ENCODE measurements at regions not wholly inside any gene's neighbourhood (a gene's known extent, or its start where the extent isn't known, plus 50 kb on each side); places are given as distances from the start of the nearest gene placed in this dataset.

DNA sequence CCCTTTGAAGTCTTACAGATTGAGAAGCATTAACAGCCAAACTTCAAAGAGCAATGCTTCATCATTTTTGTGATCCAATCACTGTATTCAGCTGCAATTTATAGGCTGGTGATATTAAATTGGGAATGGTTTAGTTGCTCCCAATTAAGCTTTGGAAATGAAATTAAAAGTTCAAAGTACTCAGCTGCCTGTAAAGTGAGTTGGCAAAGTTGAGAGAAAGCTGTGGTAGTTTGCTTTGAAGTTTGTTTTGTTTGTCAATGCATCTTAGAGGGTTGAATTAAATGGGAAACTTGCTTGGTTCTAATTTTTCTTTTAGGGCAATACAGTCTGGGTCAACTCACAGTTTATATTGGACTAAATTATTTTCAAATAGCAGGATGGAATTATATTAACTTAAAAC lies 238.4 kb upstream of the CTSO start:
- Histone ChIP-seq H3K27ac (no peak overlapping the region), H3K4me3 (no peak overlapping the region), H3K4me1 (no peaks in the 10 kb centered on the region), H3K27me3 (no peaks in the 10 kb centered on the region), H3K9me3 (no peaks in the 10 kb centered on the region), H3K36me3 (no peaks in the 10 kb centered on the region)
- no peak for DNase-seq (ENCODE audit: low spot score in 2 of 2)
- no peak for TF ChIP-seq POLR2A (IDR thresholded peaks at IDR 0.05)
- TF ChIP-seq POLR2AphosphoS5 (IDR thresholded peaks at IDR 0.05), result no peak
- TF ChIP-seq, protein P1, sequence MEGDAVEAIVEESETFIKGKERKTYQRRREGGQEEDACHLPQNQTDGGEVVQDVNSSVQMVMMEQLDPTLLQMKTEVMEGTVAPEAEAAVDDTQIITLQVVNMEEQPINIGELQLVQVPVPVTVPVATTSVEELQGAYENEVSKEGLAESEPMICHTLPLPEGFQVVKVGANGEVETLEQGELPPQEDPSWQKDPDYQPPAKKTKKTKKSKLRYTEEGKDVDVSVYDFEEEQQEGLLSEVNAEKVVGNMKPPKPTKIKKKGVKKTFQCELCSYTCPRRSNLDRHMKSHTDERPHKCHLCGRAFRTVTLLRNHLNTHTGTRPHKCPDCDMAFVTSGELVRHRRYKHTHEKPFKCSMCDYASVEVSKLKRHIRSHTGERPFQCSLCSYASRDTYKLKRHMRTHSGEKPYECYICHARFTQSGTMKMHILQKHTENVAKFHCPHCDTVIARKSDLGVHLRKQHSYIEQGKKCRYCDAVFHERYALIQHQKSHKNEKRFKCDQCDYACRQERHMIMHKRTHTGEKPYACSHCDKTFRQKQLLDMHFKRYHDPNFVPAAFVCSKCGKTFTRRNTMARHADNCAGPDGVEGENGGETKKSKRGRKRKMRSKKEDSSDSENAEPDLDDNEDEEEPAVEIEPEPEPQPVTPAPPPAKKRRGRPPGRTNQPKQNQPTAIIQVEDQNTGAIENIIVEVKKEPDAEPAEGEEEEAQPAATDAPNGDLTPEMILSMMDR (IDR thresholded peaks at IDR 0.05), result no peak
- no peak for TF ChIP-seq EP300 (IDR thresholded peaks at IDR 0.05)

DNA sequence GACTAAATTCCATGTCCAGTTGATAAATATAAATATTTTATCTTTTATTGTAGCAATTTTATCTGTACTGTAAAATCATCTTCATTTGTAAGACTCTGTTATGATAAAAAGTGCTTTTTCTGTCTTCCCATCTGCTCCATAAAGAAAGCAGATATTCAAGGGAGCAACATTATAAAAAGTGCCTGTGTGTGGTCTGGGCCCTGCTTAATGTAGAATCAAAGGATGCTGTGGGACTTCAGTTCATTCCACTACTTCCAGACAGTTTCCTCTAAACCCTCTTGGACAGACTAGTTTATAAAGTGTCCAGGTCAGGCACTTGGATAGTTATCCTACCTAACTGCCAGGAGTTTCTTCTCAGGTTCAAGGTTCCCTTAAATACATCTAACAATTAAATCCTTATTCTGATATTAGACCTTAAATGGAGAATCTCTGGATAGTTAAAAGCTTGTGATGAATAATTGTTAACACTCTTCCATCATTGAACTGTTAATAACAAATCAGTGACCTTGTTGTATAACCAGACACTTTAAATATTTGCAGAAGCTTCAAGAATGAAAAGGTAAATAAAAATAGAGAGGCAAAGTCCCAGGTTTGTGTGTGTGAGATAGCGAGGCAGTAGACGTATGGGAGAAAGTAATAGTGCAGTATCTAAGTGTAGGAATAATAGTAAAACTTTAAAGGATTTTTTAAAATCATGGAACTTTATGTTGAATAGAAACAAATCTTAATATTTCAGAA lies 237.5 kb upstream of the CTSO start:
- Histone ChIP-seq H3K36me3 (no peaks in the 10 kb centered on the region), H3K9me3 (no peaks in the 10 kb centered on the region), H3K4me1 (no peaks in the 10 kb centered on the region), H3K4me3 (no peak overlapping the region), H3K27ac (no peak overlapping the region), H3K27me3 (no peaks in the 10 kb centered on the region)
- TF ChIP-seq POLR2A (IDR thresholded peaks at IDR 0.05) (no peak), POLR2AphosphoS5 (IDR thresholded peaks at IDR 0.05) (no peak), EP300 (IDR thresholded peaks at IDR 0.05) (no peak)
- TF ChIP-seq, protein P1 (IDR thresholded peaks at IDR 0.05), result no peak
- no peak for DNase-seq (ENCODE audit: low spot score in 2 of 2)
- WGBS, result 94% methylated on average over 2 of the region's 2 CpGs

DNA sequence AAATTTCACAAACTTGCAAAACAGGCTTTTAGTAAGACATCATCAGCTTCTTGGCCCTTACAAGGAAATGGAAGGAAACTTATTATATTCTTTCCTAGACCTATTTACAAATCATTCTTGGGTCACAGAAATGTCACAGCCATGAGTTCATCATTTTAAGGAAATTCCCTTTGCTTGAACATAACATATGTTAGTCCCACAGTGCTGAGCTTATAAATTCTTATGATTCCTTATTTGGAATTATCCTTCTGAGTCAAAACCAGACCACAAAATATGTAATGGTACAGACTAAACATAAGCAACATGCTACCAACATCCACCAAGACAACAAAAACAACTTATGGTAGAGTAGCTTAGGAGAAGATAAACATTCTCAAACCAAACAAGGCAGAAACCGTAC lies 236.9 kb upstream of the CTSO start:
- Histone ChIP-seq H3K27me3 (no peaks in the 10 kb centered on the region), H3K9me3 (no peaks in the 10 kb centered on the region), H3K27ac (no peak overlapping the region), H3K4me1 (no peaks in the 10 kb centered on the region), H3K36me3 (no peaks in the 10 kb centered on the region), H3K4me3 (no peak overlapping the region)
- no peak for DNase-seq (ENCODE audit: low spot score in 2 of 2)
- TF ChIP-seq EP300 (IDR thresholded peaks at IDR 0.05), result no peak
- TF ChIP-seq, protein P1 (IDR thresholded peaks at IDR 0.05), result no peak
- 95% methylated on average over 1 of the region's 1 CpG for WGBS

DNA sequence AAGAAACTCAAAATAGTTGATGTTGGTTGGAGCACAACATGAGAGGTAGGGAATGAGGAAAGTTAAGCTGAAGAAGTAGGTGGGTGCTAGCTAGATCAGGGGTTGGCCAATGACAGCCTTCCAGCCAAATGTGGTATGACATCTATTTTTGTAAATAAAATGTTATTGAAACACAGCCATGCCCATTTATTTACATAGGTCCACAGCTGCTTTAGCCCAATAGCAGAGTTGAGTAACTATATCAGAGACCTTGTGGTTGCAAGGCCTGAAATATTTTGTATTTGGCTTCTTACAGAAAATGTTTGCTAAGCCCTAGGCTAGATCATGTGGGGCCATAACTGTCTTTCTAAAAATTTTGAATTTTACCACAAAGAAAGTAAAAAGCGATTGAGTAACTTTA lies 234.9 kb upstream of the CTSO start:
- Histone ChIP-seq H3K9me3 (no peaks in the 10 kb centered on the region), H3K27ac (no peak overlapping the region), H3K4me1 (no peaks in the 10 kb centered on the region), H3K4me3 (no peak overlapping the region), H3K36me3 (no peaks in the 10 kb centered on the region), H3K27me3 (no peaks in the 10 kb centered on the region)
- DNase-seq (ENCODE audit: low spot score in 2 of 2), result no peak
- WGBS, result 90% methylated on average over 1 of the region's 1 CpG
- no peak for TF ChIP-seq POLR2AphosphoS5 (IDR thresholded peaks at IDR 0.05)
- TF ChIP-seq POLR2A (IDR thresholded peaks at IDR 0.05), result no peak
- no peak for TF ChIP-seq EP300 (IDR thresholded peaks at IDR 0.05)
- TF ChIP-seq, protein P1 (IDR thresholded peaks at IDR 0.05), result no peak

DNA sequence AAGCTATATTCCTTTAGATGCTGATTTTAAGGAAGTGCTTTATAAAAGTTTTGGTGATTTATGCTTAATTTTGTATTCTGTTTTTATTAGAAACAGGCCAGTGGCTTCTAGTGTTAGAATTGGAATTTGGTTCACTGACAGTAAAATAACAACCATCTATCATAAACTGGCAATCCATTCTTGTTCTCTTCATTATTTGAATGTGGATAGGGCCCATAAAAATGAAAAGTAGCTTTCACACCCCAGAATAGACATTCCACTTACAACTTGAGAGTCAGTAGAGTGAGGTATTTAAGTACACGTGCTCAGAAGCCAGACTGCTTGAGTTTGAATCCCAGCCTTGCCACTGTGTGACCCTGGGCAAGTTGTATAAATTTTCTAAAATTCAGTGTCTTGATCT lies 232.4 kb upstream of the CTSO start:
- H3K4me1 ChIP-seq, result no peaks in the 10 kb centered on the region
- no peak overlapping the region for H3K4me3 ChIP-seq
- no peaks in the 10 kb centered on the region for H3K27me3 ChIP-seq
- WGBS, result 88% methylated on average over 1 of the region's 1 CpG
- H3K9me3 ChIP-seq, result no peaks in the 10 kb centered on the region
- no peak overlapping the region for H3K27ac ChIP-seq
- TF ChIP-seq, protein P1 (IDR thresholded peaks at IDR 0.05), result no peak
- TF ChIP-seq POLR2AphosphoS5 (IDR thresholded peaks at IDR 0.05), result no peak
- no peak for TF ChIP-seq POLR2A (IDR thresholded peaks at IDR 0.05)
- TF ChIP-seq EP300 (IDR thresholded peaks at IDR 0.05), result no peak
- no peak for DNase-seq (ENCODE audit: low spot score in 2 of 2)
- H3K36me3 ChIP-seq, result no peaks in the 10 kb centered on the region

All from suprapubic skin (tissue), 4 donors.